AG09319 (cell line): ENCODE measurements at regions not wholly inside any gene's neighbourhood (a gene's known extent, or its start where the extent isn't known, plus 50 kb on each side); places are given as distances from the start of the nearest gene placed in this dataset.

Source experiments
- DNase-seq: peaks from one replicate; pipeline ENCODE4 v3.0.0-alpha.2; 2010; ENCODE audit warnings: low read depth; ENCODE audit errors: extremely low read depth
- TF ChIP-seq, protein P1 (sequence below): IDR thresholded peaks from 2 replicates; pipeline ENCODE4 v1.5.1; 2011; ENCODE audit warnings: low read depth, mild to moderate bottlenecking, inconsistent platforms, low read length, moderate library complexity

DNA sequence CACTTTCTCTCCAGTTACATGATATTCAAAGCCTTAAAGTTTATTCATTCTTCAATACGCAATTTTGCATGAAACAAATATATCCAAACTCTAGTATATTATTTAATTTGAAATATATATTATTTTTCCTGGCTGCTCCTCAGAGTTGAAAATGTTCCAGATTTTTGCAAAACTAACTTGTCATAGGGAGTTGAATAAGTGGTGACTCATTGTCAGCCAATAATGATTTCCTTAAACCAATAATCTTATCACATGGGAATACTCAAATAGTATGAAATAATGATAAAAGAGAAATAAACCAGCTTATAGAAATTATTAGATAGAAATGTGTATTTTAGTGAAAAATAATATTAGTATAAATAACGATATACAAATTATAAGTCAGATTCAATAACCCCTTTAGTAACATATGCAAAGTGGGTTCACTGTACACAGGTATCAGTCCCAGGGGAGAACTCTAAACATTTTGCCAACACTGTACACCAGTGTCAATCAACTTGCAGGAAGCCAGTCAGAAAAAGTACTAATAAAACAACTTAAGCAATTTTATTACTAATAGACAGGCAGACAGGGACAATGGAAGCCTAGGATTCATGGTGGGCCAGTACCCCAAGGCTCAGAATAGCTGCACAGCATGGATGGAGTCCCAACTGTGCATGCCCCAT lies 222.6 kb upstream of the KLHL1 start:
- TF ChIP-seq, protein P1, sequence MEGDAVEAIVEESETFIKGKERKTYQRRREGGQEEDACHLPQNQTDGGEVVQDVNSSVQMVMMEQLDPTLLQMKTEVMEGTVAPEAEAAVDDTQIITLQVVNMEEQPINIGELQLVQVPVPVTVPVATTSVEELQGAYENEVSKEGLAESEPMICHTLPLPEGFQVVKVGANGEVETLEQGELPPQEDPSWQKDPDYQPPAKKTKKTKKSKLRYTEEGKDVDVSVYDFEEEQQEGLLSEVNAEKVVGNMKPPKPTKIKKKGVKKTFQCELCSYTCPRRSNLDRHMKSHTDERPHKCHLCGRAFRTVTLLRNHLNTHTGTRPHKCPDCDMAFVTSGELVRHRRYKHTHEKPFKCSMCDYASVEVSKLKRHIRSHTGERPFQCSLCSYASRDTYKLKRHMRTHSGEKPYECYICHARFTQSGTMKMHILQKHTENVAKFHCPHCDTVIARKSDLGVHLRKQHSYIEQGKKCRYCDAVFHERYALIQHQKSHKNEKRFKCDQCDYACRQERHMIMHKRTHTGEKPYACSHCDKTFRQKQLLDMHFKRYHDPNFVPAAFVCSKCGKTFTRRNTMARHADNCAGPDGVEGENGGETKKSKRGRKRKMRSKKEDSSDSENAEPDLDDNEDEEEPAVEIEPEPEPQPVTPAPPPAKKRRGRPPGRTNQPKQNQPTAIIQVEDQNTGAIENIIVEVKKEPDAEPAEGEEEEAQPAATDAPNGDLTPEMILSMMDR: no peak
- no peak for DNase-seq

DNA sequence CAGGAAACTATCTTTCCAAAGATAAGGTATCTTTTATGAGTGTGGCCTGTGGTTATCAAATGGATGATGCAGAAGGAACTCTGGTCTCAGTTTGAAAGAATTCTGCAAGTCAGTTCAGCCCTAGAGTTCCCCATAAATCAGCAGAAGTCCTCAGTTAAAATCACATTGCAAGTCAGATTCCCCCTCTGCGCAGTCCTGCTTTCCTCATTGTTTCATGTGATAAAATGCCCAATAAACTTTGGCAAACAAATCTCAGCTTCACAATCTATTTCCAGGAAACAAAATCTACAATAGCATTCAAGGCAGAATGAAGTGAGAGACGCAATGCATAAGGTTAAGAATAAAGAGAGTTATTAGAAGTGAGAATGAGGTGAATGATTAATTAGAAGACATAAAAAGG lies 216.3 kb upstream of the KLHL1 start:
- no peak for DNase-seq
- TF ChIP-seq, protein P1: no peak

DNA sequence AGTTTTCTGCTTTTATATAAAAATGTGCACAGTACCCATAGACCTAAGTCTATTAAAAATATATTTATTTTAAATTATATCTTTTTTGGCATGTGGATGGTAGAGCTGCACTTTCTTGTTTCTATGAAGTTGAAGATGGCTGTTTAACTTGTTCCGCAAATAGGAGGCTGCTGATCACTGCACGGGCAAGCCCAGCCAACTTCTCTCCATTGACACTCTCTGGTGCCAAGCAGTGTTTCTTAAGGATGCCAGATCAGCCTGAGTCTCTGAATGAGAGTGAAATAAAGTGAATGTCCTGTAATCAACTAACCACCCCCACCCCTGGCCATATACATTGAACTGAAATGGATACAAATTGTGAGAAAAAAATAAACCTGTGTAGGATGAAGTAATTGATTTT lies 202.9 kb upstream of the KLHL1 start:
- TF ChIP-seq, protein P1: no peak
- DNase-seq: no peak

DNA sequence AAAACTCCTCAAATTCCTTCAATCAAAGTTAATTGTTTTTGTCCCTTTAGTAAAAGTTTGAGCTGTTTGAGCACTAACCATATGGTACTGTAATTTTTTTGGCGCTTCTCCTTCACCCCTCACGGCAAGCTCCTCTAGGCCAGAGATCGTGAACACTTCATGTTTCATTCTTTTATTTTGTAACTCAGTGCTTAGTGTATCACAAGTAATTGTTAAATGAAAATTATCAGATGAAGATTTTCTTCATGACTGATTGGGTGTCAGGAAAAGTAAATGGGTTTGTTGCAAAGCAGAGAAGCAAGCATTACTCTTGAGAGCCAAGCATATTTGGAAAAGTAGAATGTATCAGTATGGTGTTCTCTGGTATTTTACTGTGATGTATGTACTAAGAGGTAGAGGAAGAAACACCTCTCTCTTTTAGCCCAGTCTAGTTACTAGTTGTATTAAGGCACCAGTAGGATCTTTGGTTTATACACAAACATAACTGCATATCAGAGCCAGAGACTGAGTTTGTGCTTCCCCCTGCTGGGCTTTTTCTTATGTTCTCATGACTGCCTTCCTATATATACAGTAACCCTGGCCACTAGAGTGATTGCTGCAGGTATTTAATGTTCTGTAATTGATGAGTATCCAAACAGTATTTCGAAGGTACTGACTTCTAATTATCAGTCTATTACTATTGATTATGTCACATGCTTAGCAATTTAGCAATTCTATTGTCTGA lies 202.3 kb upstream of the KLHL1 start:
- TF ChIP-seq, protein P1: no peak
- DNase-seq: no peak

DNA sequence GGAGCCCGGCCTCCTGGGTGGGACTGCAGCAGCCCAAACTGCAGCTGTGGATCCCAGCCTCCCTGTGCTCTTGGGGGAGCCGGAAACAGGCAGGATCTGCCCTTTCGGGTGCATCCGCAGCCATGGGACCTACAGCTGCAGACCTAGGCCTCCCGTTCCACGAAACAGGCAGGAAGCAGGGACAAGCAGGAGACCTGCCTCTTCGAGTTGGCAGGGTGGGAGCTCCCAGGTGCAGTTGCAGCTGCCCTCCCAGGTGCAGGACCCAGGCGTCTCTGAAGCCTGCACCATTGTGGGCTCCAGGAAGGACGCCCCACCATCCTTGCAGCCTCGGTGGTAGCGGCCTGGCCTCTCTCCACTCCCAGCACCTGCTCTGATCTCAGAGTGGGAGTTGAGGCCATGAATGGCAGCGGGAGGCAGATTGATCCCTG lies 189.0 kb upstream of the KLHL1 start:
- DNase-seq: no peak
- TF ChIP-seq, protein P1: no peak

DNA sequence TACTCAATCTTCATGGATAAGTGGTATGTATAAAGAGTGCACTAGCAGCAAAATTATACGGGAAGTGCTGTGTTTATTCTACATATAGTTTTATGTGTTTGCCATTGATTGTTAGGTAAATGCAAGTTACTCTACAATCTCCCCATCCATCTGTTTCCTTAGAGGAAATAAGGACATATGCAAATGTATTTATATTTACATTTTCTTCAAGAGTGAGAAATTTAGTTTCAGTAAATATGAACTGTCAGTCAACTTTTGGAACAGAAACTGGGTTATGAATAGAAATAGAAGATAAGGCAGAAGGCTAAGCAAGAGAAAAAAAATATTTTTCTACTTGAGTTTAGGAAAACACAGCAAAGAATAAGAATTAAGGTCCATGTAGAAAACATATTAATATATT lies 176.1 kb upstream of the KLHL1 start:
- TF ChIP-seq, protein P1: no peak
- DNase-seq: no peak

DNA sequence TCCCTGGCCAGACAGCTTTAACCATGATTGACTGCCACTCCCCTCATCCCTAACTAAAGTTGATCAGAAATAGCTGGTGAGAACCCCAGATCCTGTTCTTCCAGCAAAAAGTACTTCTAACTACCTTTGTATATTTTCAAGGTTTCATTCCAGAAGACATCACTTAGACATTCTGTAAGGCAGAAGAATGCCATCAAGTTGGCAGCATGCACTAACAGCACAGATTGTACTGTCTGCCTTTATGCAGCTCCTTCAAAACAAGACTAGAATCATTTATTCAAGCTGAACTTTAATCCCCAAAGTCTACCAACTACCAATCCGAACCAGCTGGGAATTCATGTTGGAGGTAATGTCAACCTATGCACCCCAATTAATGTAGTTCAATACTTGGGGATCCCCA lies 167.6 kb upstream of the KLHL1 start:
- no peak for DNase-seq
- TF ChIP-seq, protein P1: no peak
